HUDEP-2 (cell line): ENCODE measurements at regions not wholly inside any gene's neighbourhood (a gene's known extent, or its start where the extent isn't known, plus 50 kb on each side); places are given as distances from the start of the nearest gene placed in this dataset.
"Not testable (repeated sequence)": the region's sequence is repeated elsewhere in the genome, so short reads cannot be mapped to it uniquely, and the experiment has no call there.

ENCODE experiments used
- DNase-seq, 76 experiments: peaks; one replicate each; lab custom pipeline; 2025; ENCODE audit not compliant: unreplicated experiment in 76 of 76; lab: John Stamatoyannopoulos, UW

GRCh38 chr13:81658598-81659370 is 1317.9 kb upstream of the SPRY2 start:
- no peak for DNase-seq

- no peak for DNase-seq
These were observed 1299.2 kb upstream of the SPRY2 start for GRCh38 chr13:81639984-81640582.

DNA sequence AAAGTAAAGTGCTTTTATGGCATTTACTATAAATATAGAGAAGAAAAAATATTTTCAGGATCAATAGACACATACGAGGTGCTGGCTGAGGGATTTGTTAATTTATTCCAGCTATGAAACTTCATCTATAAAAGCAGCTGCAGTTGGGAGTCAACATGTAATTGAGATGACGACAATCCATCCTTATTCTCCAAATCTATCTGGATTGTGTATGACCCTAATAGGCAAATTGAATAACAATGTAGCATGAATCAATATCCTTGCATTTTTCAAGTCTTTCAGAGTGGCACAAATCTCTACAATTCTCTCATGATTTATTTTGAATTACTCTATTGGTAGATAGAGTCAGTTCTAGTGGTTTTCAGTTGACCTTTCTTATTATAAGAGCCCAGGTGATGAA is 1296.5 kb upstream of the SPRY2 start:
- DNase-seq: no peak

- no peak for DNase-seq
These were observed 1295.2 kb upstream of the SPRY2 start for GRCh38 chr13:81636120-81636519.

- no peak for DNase-seq
These were observed 1274.1 kb upstream of the SPRY2 start for GRCh38 chr13:81615031-81615430.

DNA sequence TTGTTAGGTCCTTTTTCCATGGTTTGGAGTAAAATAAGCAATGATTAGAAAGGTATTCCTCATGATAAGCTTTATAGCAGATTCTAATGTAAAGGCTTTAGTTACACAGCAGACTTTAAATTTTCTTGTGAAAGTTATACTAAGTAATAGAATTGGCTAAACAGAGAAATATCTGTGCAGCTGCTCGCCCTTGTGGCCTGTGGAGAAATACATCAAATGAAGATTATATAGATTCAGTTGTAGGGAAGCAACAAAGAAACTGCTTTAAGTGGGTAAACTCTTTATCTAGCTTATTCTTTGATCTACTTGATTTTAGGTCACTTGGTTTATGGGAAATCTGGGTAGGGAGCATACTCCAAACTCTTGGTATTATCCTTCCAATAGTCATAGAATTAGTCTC is 1269.7 kb upstream of the SPRY2 start:
- no peak for DNase-seq

DNA sequence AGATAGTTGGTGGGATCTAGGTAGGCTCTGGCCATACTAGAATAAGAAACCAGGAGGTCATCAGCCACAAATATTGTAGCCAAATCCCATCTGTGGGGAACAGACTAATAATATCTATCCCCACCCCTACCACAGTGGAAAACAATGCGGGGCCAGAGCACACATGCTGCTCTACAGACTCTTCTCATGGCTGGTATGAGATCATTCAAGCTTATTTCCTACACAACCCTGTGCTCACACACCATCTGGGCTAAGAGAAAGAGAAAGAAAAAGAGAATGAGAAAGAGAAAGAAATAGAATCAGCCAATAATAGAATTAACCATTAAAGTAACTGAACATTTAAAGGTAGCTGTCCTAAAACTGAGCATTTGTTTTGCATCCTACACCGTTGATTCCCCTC is 1268.4 kb upstream of the SPRY2 start:
- no peak for DNase-seq

GRCh38 chr13:81606074-81606473 is 1265.1 kb upstream of the SPRY2 start:
- no peak for DNase-seq

GRCh38 chr13:81602241-81602640 is 1261.3 kb upstream of the SPRY2 start:
- no peak for DNase-seq

DNA sequence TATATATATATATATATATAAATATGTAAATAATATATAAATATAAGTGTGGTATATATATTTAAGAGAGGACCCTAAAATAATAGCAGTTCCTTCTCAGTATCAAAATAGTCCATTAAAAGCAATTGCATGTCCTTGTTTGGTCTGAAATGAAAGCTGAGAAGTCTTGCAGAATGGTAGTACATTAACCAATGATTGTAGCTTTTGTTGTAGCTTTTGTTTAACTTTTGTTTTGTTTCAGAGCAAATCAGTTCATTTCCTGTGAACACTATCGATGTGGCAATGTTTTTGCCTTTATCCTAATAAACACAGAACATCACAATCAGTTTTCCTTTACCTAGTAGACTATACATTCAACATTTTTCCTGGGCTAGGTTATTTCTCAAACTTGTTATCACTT is 1256.2 kb upstream of the SPRY2 start:
- DNase-seq: no peak

GRCh38 chr13:81596224-81596753 is 1255.4 kb upstream of the SPRY2 start:
- no peak for DNase-seq

GRCh38 chr13:81591528-81592220 is 1250.7 kb upstream of the SPRY2 start:
- no peak for DNase-seq

- no peak for DNase-seq
These were observed 1241.5 kb upstream of the SPRY2 start for GRCh38 chr13:81582381-81582780.

DNA sequence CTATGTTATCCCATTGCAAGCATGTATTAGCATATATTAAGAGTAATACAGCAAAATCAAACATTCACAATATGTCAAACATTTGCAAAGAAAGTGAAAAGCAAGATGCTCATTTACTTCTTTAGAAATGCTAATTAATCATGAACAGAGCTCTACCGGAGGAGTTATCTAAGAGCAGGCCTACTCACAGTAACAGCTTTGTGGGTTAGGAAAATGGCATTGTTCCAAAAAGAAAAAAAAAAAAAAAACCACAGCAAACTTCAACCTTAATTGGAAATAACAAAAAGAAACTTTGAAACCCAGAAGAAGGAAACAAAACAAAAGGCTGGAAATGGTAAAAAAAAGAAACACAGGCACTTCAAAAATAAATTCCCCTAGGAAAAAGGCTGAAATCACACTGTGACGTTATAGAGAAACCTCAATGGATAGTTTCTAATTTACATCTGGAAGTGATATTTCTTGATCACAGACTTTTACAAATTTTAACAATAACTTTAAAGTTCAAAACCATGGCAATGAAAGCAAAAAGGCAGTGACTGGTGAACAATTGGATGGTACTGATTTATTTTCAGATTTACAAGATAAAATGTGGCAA is 1236.8 kb upstream of the SPRY2 start:
- no peak for DNase-seq

DNA sequence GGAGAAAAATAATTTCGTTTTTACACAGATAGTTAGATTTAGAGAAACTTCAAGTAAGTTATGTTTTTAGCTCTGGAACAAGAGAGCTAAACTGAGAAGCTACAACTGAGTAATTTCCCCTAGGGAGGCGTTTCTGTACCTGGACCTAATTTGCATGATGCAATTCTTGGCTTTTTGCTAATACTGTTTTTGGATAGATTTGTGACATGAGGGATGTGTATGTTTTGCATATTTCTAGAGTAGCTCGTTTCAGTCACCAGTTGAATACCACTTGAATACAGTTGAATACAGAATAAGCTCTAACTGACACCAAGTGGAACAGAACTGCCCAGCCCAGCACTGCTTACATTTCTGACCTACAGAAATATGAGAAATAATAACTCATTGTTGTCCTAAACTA is 1227.9 kb upstream of the SPRY2 start:
- no peak for DNase-seq

DNA sequence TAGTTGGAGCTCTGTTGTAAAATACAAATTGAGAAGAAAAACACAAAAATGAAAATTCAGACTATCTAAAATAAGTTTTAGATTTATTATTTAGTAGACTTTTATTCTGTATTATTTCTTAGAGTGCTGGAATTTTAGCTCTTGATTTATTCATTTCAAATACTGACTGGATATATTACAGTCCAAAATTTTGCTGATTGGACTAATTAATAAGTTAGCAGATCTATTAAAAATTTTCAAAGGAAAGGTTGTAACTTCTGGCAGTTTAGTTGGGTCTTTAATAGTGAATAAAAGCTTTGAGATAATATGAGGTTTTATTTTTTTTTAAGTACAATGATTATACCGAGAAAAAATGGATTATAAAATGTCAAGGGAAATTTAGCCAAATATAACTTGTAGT is 1224.9 kb upstream of the SPRY2 start:
- no peak for DNase-seq

- DNase-seq: no peak
These were observed 1222.2 kb upstream of the SPRY2 start for GRCh38 chr13:81563091-81563490.

DNA sequence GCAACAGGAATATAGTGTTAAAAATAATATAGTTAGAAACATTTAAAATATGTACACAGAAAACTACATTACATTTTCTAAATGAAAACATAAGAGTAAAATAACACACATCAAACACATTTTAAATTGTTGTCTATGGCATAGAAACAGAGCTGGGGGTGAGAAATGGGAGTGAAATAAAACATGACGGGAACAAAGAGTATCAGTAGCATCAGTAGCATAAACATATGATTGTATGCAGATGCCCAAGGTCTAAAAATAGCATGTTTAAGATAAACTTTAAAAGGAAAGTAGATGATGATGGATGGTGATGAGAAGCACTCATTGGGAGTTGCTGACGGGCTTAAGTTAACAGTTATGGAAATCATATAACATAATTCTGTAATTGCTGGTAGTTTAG is 1221.7 kb upstream of the SPRY2 start:
- DNase-seq: no peak

- no peak for DNase-seq
These were observed 1210.1 kb upstream of the SPRY2 start for GRCh38 chr13:81551036-81551435.

- not testable (repeated sequence) for DNase-seq
These were observed 1205.4 kb upstream of the SPRY2 start for GRCh38 chr13:81546294-81546693.

GRCh38 chr13:81540777-81541176 is 1199.9 kb upstream of the SPRY2 start:
- no peak for DNase-seq
